GM06990 (cell line): ENCODE measurements at regions not wholly inside any gene's neighbourhood (a gene's known extent, or its start where the extent isn't known, plus 50 kb on each side); places are given as distances from the start of the nearest gene placed in this dataset.
"Not testable (repeated sequence)": the region's sequence is repeated elsewhere in the genome, so short reads cannot be mapped to it uniquely, and the experiment has no call there.

ENCODE experiments used
- DNase-seq: peaks from one replicate; pipeline ENCODE4 v3.0.0-alpha.2; 2011; ENCODE audit not compliant: insufficient read length; ENCODE audit errors: extremely low read depth
- H3K27me3 ChIP-seq: replicated peaks from 2 replicates; pipeline ENCODE4 v1.6.0; 2011; ENCODE audit warnings: low read length; ENCODE audit not compliant: control insufficient read depth, insufficient read depth
- H3K36me3 ChIP-seq: 2 replicates; pipeline ENCODE4 v1.5.1; 2011; ENCODE audit warnings: low read length; ENCODE audit not compliant: control insufficient read depth, insufficient read depth
- H3K4me3 ChIP-seq: replicated peaks from 2 replicates; pipeline ENCODE4 v1.5.1; 2011; ENCODE audit warnings: low read depth, mild to moderate bottlenecking, control low read depth, low read length
- TF ChIP-seq, protein P1 (sequence below): IDR thresholded peaks from 2 replicates; pipeline ENCODE4 v1.5.1; 2011; ENCODE audit warnings: low read length, control low read depth, mild to moderate bottlenecking, inconsistent platforms; ENCODE audit not compliant: insufficient read depth, poor library complexity, severe bottlenecking

DNA sequence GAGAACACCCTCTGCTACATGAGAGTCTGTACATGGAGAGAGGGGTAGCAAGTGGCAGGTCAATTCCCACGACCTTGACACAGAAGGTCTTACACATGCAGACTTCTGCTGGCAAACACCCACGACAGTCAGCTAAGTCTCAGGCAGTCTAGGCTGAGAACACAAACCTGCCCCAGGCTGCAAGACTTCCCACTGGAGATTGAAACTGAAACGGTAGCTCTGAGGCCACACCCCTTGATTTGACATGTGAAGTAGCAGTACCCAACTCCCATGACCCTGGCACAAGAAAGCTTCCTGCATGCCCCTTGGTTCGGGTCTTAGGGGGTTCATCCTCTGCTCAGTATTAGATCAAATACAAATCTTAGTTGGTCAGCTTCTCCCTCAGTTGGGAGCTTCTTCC is 420.8 kb upstream of the NDN start:
- H3K27me3 ChIP-seq, H3K36me3 ChIP-seq: not testable (repeated sequence)

DNA sequence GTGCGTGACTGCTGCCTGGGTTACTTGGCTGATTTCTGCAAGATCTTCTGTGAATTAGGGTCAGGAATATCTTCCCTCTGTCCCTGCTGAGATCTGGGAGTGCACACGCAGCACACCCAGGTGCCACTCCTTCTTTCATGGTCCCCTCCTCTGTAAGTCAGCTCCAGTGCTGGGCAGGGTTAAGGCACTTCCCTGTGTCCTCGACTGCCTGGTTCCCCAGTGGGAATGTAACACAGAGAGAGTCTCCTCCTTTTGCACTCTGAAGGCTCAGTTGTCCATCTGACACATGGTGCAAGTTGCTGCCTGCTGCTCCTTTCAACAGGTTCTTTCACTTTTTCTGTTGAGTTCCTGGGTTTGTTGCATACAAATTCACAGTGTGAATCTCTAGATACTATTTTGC is 421.2 kb upstream of the NDN start:
- not testable (repeated sequence) for H3K36me3 ChIP-seq, DNase-seq, H3K4me3 ChIP-seq, H3K27me3 ChIP-seq

More for the DNA sequence above, 420.8 kb upstream of the NDN start:
- not testable (repeated sequence) for DNase-seq, H3K4me3 ChIP-seq

DNA sequence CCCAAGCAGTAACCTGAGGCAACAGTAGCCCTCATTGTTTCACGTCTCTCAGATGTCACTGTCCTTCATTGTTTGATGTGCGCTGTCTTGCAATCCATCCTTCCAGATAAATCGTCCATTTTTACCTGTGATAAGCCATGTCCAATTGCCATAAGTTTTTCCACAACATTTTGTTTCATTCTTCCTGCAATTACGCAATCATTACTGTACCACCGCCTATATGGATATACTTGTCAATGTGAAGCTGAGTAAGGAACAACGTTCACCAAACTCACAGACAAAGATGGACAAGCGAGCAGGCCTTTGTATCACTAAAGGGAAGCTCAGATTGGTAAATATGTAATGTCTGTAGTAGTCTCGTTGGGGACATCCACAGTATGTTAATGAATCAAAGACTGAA is 452.5 kb upstream of the NDN start:
- not testable (repeated sequence) for DNase-seq, H3K4me3 ChIP-seq, H3K27me3 ChIP-seq, H3K36me3 ChIP-seq

DNA sequence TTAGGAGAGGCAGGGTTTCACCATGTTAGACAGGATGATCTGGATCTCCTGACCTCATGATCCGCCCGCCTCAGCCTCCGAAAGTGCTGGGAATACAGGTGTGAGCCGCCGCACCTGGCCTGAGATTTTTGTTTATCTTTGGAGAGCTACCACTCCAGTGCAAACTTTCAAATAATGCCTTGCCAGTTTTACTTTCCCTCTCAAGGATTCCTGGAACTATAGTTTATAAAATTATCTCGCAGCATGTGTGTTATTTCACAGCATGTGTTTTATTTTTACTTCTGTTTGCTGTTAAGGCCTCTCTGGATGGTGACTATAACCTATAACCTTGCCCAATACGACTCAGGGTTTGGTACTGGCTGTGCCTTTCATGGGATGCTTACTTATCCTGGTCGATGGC is 458.0 kb upstream of the NDN start:
- H3K36me3 ChIP-seq, H3K4me3 ChIP-seq, DNase-seq, H3K27me3 ChIP-seq: not testable (repeated sequence)

DNA sequence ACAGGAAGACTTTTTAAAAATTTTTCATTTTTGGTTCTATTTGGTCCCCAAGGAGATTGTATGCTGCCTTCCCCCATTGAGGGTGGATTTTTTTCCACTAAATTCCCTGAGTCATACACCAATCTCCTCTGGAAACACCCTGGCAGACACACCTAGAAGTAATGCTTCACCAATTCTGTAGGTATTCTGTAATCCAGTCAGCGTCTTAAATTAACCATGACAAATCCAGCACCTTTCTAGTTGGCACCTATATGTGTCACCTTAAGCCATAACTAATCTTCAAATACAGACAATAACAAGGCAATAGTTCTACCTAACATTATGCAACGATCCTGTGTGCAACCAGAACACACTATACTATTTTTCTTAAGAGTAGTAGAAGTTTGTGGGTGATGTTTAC is 459.1 kb upstream of the NDN start:
- Histone ChIP-seq H3K36me3 (no peaks in the 10 kb centered on the region), H3K27me3 (no peaks in the 10 kb centered on the region), H3K4me3 (no peak overlapping the region)
- no peak for DNase-seq
- TF ChIP-seq, protein P1, sequence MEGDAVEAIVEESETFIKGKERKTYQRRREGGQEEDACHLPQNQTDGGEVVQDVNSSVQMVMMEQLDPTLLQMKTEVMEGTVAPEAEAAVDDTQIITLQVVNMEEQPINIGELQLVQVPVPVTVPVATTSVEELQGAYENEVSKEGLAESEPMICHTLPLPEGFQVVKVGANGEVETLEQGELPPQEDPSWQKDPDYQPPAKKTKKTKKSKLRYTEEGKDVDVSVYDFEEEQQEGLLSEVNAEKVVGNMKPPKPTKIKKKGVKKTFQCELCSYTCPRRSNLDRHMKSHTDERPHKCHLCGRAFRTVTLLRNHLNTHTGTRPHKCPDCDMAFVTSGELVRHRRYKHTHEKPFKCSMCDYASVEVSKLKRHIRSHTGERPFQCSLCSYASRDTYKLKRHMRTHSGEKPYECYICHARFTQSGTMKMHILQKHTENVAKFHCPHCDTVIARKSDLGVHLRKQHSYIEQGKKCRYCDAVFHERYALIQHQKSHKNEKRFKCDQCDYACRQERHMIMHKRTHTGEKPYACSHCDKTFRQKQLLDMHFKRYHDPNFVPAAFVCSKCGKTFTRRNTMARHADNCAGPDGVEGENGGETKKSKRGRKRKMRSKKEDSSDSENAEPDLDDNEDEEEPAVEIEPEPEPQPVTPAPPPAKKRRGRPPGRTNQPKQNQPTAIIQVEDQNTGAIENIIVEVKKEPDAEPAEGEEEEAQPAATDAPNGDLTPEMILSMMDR = no peak

DNA sequence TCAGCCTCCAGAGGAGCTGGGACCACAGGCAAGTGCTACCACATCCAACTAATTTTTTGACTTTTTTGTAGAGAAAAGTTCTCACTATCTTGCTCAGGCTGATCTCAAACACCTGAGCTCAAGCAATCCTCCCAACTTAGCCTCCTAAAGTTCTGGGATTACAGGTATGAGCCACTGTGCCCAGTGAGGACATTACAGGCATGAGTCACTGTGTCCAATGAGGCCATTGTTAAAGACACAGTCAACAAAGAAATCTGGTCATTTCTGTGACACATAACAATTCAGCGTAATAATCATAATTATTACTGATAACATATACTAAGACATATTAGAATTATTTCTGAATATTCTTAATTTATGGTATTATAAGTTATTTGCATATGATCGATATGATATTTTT is 463.4 kb upstream of the NDN start:
- Histone ChIP-seq H3K36me3 (no peaks in the 10 kb centered on the region), H3K4me3 (no peak overlapping the region), H3K27me3 (no peaks in the 10 kb centered on the region)
- TF ChIP-seq, protein P1 = no peak
- no peak for DNase-seq

DNA sequence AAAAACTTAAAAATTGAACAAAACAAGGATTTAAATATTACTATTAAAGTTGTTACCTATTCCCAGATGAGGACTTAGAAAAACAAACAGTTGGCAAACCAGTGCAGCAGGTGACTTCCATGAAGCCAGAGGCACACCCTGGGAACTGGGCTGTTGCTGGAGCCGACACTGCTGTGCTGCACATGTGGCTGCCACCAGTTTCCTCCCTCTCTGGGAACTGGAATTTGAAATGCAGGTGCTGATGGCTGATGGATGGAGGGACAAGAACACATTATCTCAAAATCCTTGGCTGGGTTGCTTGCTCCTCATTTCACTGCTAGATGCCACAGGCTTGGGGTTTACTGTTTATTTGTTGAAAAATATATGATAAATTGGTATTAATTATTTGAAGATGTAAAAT is 471.2 kb upstream of the NDN start:
- not testable (repeated sequence) for H3K36me3 ChIP-seq, DNase-seq, H3K4me3 ChIP-seq, H3K27me3 ChIP-seq

DNA sequence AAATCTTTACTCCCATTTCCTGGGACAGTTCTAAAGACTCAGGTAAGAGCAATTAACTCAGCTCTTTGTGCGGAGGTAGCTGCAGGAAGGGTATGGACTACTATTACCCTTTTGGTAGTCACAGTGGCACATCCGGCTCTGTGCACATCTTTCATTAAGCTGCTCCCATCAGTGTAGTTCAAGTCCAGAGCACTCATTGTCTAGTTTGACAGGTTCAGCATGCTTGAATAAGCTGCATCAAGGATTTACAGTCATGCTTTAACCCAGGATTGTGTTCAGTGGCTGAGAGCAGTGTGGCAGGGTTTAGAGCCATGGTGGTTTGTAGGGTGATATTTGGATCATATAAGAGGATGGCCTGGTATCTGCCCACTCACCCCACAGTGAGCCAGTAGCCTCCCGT is 478.4 kb upstream of the NDN start:
- H3K36me3 ChIP-seq, H3K4me3 ChIP-seq, DNase-seq, H3K27me3 ChIP-seq: not testable (repeated sequence)

DNA sequence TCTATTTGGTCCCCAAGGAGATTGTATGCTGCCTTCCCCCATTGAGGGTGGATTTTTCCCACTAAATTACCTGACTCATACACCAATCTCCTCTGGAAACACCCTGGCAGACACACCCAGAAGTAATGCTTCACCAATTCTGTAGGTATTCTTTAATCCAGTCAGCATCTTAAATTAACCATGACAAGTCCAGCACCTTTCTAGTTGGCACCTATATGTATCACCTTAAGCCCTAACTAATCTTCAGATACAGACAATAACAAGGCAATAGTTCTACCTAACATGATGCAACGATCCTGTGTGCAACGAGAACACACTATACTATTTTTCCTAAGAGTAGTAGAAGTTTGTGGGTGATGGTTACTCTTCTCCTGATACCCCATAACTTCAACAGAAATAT is 473.3 kb upstream of the NPAP1 start:
- not testable (repeated sequence) for DNase-seq, H3K36me3 ChIP-seq, H3K4me3 ChIP-seq, H3K27me3 ChIP-seq

DNA sequence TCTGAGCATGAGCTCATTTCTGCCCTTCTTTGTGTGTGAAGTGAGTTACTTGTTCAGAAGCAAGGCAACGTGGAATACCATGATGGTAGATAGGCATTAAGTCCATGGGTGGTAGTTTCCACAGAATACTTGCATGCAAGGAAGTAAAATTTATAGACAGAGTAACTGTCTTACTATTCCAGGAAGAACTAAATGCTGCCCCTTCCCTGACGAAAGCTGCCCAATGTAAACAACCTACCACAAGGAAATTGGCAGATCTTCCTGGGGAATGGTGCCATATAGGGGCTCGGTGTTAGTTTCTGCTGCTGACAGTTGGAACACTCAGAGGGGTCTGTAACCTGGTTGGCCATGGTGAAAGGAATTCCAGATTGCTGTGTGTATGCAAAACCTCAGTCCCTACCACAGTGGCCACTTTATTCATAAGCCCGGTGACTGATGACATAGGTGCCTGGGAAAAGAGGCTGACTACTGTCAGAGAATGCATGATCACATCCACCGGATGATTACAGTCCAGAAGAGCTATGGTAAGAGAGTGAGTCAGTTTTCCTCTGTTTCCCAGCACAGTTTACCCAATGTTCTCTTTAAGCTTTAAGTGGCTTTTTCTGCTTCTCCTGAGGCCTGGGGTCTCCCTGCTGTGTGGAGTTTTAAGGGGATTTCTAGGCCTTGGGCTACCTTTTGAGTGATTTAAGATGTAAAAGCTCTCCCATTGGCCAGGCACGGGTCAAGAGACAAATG is 463.7 kb upstream of the NPAP1 start:
- H3K27me3 ChIP-seq, H3K36me3 ChIP-seq, H3K4me3 ChIP-seq, DNase-seq: not testable (repeated sequence)
